ENCODE measurements at regions not wholly inside any gene's neighbourhood (a gene's known extent, or its start where the extent isn't known, plus 50 kb on each side); places are given as distances from the start of the nearest gene placed in this dataset.

DNA sequence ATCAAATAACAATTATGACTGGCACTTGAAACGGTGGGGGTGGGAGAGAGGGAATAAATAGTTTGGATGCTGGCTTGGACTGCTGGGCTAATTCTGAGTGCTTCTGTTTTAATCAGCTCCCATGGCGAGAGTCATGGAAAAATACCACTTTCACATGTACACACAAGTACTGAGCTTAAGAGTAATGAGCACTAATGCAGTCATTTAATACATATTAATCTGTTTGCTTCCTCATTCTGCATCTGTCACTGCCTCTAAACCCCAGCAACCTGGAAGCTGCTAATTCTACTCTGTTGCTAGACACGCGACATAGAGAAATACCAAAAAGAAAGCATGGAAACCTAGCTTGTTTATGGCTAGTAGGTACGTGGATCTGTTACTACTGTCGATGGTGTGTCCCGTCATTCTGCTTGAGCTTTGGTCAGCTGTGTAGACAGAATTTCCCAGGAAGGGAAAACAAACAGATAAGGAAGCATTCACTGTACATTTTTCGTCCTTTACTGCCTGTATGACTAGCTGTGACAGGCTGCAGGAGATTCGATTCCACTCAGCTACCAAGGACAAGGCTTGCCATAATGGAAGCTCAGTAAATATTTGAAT, 238.8 kb downstream of the BAMBI start:
- TF ChIP-seq CTCF (conservative IDR thresholded peaks at IDR 0.05 in 1 of 2, IDR thresholded peaks at IDR 0.05 in 1 of 2; ENCODE audit: low read depth in 1 of 2, low read length in 2 of 2) (no peak), EZH2 (IDR thresholded peaks at IDR 0.05; ENCODE audit: low read length, missing control alignments) (no peak)

Measured in fibroblast of lung (primary cell).